Psoas muscle (tissue), 7 donors: ENCODE measurements at regions not wholly inside any gene's neighbourhood (a gene's known extent, or its start where the extent isn't known, plus 50 kb on each side); places are given as distances from the start of the nearest gene placed in this dataset.

ENCODE experiments used
- ATAC-seq, 4 donors: fragments of 200-7000 bp; cut with Tn5 transposase; one replicate each; pipeline ENCODE4 v1.9.1; 2020; ENCODE audit warnings: moderate library complexity in 3 of 4, mild to moderate bottlenecking in 2 of 4
- DNase-seq, 2 donors: peaks; one replicate each; pipeline ENCODE4 v3.0.0-alpha.2; 2020
- H3K27ac ChIP-seq: fragments of 200-600 bp; one replicate; pipeline ENCODE4 v1.8.0; 2022
- H3K27me3 ChIP-seq, 3 donors: fragments of 200-600 bp in 1 of 3; one replicate each; pipeline versions ENCODE4 v1.6.1 to v1.8.0; 2013 to 2022; ENCODE audit warnings: low read length in 2 of 3, mild to moderate bottlenecking in 2 of 3, moderate library complexity in 1 of 3; ENCODE audit not compliant: insufficient read depth in 3 of 3
- H3K36me3 ChIP-seq, 2 donors: fragments of 200-600 bp in 1 of 2; one replicate each; pipeline versions ENCODE4 v1.6.1 to v1.8.0; 2013 to 2022; ENCODE audit warnings: low read depth in 1 of 2, mild to moderate bottlenecking in 1 of 2, moderate library complexity in 1 of 2; ENCODE audit not compliant: insufficient read depth in 1 of 2
- H3K4me1 ChIP-seq: fragments of 200-600 bp; one replicate; pipeline ENCODE4 v1.8.0; 2022
- H3K4me3 ChIP-seq: fragments of 200-600 bp; one replicate; pipeline ENCODE4 v1.8.0; 2022; ENCODE audit warnings: mild to moderate bottlenecking
- H3K9me3 ChIP-seq: fragments of 200-600 bp; one replicate; pipeline ENCODE4 v1.8.0; 2022
- WGBS, 3 donors: extraction: QIAGEN DNeasy Blood & Tissue Kit; methylation state at CpG; one replicate each; pipeline versions ENCODE4 v1.1.6 to v1.1.7; 2013; 5-methylcytosine and 5-hydroxymethylcytosine counted together
- intact Hi-C, 2 donors: fragments of 100-400 bp; cut with DNase I; formaldehyde crosslinking; loops; one replicate each; pipeline versions ENCODE4 v1.11.0 to v1.14.2; 2022
- TF ChIP-seq, protein P1 (sequence below): fragments of 200-600 bp; IDR thresholded peaks from one replicate; pipeline ENCODE4 v1.8.0; 2022; ENCODE audit warnings: antibody characterized with exemption
- donor health status: healthy with polysubstance abuse.
- donor health status: DM: no; HTN: no; CAD: no; lungs with moderate emphysema.
- donor health status: Bipolar disorder and iron deficiency.
- donor health status: healthy.
- donor health status: DM: yes; HTN: yes; CAD: no.
- donor health status: DM: no; HTN: no; CAD: no.
- donor health status: DM: yes; HTN: yes; CAD: no.

DNA sequence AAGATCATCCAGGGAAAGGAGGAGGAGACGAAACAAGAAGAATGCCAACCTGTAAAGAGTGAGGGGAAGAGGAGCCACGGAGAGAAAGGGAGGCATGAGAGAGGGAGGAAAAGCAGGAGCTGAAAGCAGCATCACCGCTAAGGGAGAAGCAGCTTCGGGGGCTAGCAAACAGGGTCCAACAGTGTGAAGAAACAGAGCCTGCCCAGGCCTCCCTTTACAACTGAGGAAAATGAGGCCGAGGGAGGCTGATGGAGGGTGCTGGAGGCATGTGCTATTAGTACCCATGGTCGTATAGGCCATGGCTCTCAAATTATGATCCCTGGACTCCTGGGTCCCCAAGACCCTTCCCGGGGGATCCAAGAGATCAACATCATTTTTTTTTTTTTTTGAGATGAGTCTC is 50.4 kb upstream of the ASPRV1 start:
- H3K27me3 ChIP-seq: no peaks in the 10 kb centered on the region
- intact Hi-C loops: no loop called here
- H3K9me3 ChIP-seq: no peaks in the 10 kb centered on the region
- ATAC-seq (no peak), DNase-seq (no peak)
- H3K4me1 ChIP-seq: no peaks in the 10 kb centered on the region
- WGBS, 3 donors: 88 to 93% (median 89%) methylated on average over 7 of the region's 7 CpGs
- peaks cover 0 to 25% of the 10 kb centered on the region in 2 donors for H3K36me3 ChIP-seq
- TF ChIP-seq, protein P1, sequence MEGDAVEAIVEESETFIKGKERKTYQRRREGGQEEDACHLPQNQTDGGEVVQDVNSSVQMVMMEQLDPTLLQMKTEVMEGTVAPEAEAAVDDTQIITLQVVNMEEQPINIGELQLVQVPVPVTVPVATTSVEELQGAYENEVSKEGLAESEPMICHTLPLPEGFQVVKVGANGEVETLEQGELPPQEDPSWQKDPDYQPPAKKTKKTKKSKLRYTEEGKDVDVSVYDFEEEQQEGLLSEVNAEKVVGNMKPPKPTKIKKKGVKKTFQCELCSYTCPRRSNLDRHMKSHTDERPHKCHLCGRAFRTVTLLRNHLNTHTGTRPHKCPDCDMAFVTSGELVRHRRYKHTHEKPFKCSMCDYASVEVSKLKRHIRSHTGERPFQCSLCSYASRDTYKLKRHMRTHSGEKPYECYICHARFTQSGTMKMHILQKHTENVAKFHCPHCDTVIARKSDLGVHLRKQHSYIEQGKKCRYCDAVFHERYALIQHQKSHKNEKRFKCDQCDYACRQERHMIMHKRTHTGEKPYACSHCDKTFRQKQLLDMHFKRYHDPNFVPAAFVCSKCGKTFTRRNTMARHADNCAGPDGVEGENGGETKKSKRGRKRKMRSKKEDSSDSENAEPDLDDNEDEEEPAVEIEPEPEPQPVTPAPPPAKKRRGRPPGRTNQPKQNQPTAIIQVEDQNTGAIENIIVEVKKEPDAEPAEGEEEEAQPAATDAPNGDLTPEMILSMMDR: no peak
- no peak overlapping the region for H3K27ac ChIP-seq
- no peak overlapping the region for H3K4me3 ChIP-seq

DNA sequence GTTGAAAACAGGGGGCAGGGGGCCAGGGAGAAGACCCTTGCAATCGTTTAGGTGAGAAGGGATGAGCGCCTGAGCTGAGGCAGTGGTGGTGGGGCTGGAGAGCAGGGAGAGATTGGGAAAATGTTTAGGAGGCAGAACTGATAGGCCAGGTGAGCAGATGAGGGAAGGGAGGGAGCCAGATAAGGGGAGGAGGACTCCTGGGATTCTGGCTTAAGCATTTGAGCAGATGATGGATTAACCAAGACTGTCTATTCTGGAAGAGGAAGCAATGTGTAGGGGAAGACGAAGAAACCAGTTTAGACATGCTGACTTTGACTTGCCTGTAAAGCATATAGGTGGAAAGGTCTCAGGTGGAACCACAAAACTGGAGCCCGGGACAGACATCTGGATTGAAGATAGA is 49.9 kb upstream of the ASPRV1 start:
- no peak overlapping the region for H3K4me3 ChIP-seq
- H3K36me3 ChIP-seq: peaks cover 0 to 21% of the 10 kb centered on the region in 2 donors
- no peak for ATAC-seq
- no peak for DNase-seq
- WGBS, 3 donors: 85 to 89% (median 86%) methylated on average over 4 of the region's 4 CpGs
- no peak overlapping the region for H3K27ac ChIP-seq
- H3K9me3 ChIP-seq: no peaks in the 10 kb centered on the region
- H3K27me3 ChIP-seq: no peaks in the 10 kb centered on the region
- TF ChIP-seq, protein P1: no peak
- intact Hi-C loops: no loop called here
- no peaks in the 10 kb centered on the region for H3K4me1 ChIP-seq
